ENCODE measurements at regions not wholly inside any gene's neighbourhood (a gene's known extent, or its start where the extent isn't known, plus 50 kb on each side); places are given as distances from the start of the nearest gene placed in this dataset.

DNA sequence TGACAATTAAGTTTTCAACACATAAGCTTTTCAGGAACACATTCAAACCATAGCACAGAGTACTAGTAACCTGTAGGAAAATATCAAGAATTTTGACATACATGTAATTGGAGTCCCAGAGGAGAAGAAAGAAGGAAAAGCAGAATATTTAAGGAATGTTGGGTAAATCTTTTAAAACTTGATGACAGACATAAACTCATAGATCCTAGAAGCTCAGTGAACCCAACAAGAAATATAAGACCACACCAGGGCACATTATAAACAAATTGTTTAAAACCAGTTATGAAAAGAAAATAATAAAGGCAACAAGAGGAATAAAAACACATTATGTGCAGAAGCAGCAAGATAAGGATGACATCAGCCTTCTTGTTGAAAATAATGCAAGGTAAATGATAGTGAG lies 151.5 kb upstream of the ATXN1 start:
- TF ChIP-seq NFE2L2 (conservative IDR thresholded peaks at IDR 0.05; ENCODE audit: low read length) (no peak), HDAC2 (IDR thresholded peaks at IDR 0.05) (no peak), MAFK (IDR thresholded peaks at IDR 0.05; ENCODE audit: partially characterized antibody) (no peak), RAD21 (conservative IDR thresholded peaks at IDR 0.05 in 1 of 2, IDR thresholded peaks at IDR 0.05 in 1 of 2) (no peak), ZC3H11A (IDR thresholded peaks at IDR 0.05) (no peak), ATOH8 (CRISPR knock-in tag; IDR thresholded peaks at IDR 0.05; ENCODE audit: low read depth) (no peak), CHD2 (IDR thresholded peaks at IDR 0.05; ENCODE audit: low read length, partially characterized antibody) (no peak), JUNB (IDR thresholded peaks at IDR 0.05) (no peak), KDM1A (IDR thresholded peaks at IDR 0.05; ENCODE audit: low read depth) (no peak), ZSCAN20 (CRISPR knock-in tag; IDR thresholded peaks at IDR 0.05) (no peak), BHLHE40 (IDR thresholded peaks at IDR 0.05; ENCODE audit: low read depth, low read length) (no peak)
- TF ChIP-seq, protein P1, sequence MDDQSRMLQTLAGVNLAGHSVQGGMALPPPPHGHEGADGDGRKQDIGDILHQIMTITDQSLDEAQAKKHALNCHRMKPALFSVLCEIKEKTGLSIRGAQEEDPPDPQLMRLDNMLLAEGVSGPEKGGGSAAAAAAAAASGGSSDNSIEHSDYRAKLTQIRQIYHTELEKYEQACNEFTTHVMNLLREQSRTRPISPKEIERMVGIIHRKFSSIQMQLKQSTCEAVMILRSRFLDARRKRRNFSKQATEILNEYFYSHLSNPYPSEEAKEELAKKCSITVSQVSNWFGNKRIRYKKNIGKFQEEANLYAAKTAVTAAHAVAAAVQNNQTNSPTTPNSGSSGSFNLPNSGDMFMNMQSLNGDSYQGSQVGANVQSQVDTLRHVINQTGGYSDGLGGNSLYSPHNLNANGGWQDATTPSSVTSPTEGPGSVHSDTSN (IDR thresholded peaks at IDR 0.05) = no peak
- TF ChIP-seq, protein P2, sequence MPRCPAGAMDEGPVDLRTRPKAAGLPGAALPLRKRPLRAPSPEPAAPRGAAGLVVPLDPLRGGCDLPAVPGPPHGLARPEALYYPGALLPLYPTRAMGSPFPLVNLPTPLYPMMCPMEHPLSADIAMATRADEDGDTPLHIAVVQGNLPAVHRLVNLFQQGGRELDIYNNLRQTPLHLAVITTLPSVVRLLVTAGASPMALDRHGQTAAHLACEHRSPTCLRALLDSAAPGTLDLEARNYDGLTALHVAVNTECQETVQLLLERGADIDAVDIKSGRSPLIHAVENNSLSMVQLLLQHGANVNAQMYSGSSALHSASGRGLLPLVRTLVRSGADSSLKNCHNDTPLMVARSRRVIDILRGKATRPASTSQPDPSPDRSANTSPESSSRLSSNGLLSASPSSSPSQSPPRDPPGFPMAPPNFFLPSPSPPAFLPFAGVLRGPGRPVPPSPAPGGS (IDR thresholded peaks at IDR 0.05) = no peak
- H3K4me1 ChIP-seq = no peaks in the 10 kb centered on the region
- no peak for FAIRE-seq
- POLR2A ChIA-PET = no interaction called here
- no peak overlapping the region for H3K4me2 ChIP-seq
- ATAC-seq = no peak
- DNase-seq (ENCODE audit: low read depth in 1 of 2, low spot score in 1 of 2) = no peak
- CTCF ChIA-PET = no interaction called here
- H3K9me3 ChIP-seq = peaks cover 3% of the 10 kb centered on the region; the same call in 1 of the 3 replicates
- no peak overlapping the region for H3K27ac ChIP-seq
- H3K4me3 ChIP-seq = no peak overlapping the region

- H3K4me2 ChIP-seq = no peak overlapping the region
- H3K4me1 ChIP-seq = no peaks in the 10 kb centered on the region
- ATAC-seq (no peak), FAIRE-seq (no peak), DNase-seq (ENCODE audit: low read depth in 1 of 2, low spot score in 1 of 2) (no peak)
- H3K27ac ChIP-seq = no peak overlapping the region
- 70% methylated on average over 3 of the region's 3 CpGs for WGBS (ENCODE audit: missing lambda C conversion rate)
- ChIA-PET POLR2A (no interaction called here), CTCF (interaction anchor here (1.0 kb wide), 1 partner anchor 23 kb away, joined by 3 read pairs; no protein-coding TSS in a partner anchor)
- H3K9me3 ChIP-seq = peaks cover 3% of the 10 kb centered on the region; the same call in 1 of the 3 replicates
- H3K4me3 ChIP-seq = no peak overlapping the region
- TF ChIP-seq ATOH8 (CRISPR knock-in tag; IDR thresholded peaks at IDR 0.05; ENCODE audit: low read depth) (no peak), CBX8 (IDR thresholded peaks at IDR 0.05) (no peak), RAD21 (conservative IDR thresholded peaks at IDR 0.05 in 1 of 2, IDR thresholded peaks at IDR 0.05 in 1 of 2) (no peak), PHF8 (IDR thresholded peaks at IDR 0.05; ENCODE audit: borderline replicate concordance, low read depth) (no peak), EHF (CRISPR knock-in tag; IDR thresholded peaks at IDR 0.05) (no peak), EHMT2 (IDR thresholded peaks at IDR 0.05; ENCODE audit: low read depth) (no peak), HEYL (CRISPR knock-in tag; IDR thresholded peaks at IDR 0.05) (no peak), CTCF (IDR thresholded peaks at IDR 0.05) (no peak), NFE2L2 (conservative IDR thresholded peaks at IDR 0.05; ENCODE audit: low read length) (no peak), FOXS1 (CRISPR knock-in tag; IDR thresholded peaks at IDR 0.05) (no peak), FOSL2 (IDR thresholded peaks at IDR 0.05) (no peak), FOSL2 (CRISPR knock-in tag; IDR thresholded peaks at IDR 0.05) (no peak), ESRRA (IDR thresholded peaks at IDR 0.05; ENCODE audit: borderline replicate concordance, low read length) (no peak), RCOR1 (IDR thresholded peaks at IDR 0.05; ENCODE audit: low read depth, low read length) (no peak), MAX (IDR thresholded peaks at IDR 0.05) (no peak)
- TF ChIP-seq, protein P1 (IDR thresholded peaks at IDR 0.05) = no peak
- TF ChIP-seq, protein P2 (IDR thresholded peaks at IDR 0.05) = no peak
Measured at GRCh38 chr6:16911088-16911487, 149.8 kb upstream of the ATXN1 start.
